DMS114 treated with DMSO at 0.1 percent for 48 hours (cell line): ENCODE measurements at regions not wholly inside any gene's neighbourhood (a gene's known extent, or its start where the extent isn't known, plus 50 kb on each side); places are given as distances from the start of the nearest gene placed in this dataset.
"Not testable (repeated sequence)": the region's sequence is repeated elsewhere in the genome, so short reads cannot be mapped to it uniquely, and the experiment has no call there.

Experiments
- DNase-seq: peaks from one replicate; lab custom pipeline; 2025; ENCODE audit not compliant: unreplicated experiment; lab: John Stamatoyannopoulos, UW

DNA sequence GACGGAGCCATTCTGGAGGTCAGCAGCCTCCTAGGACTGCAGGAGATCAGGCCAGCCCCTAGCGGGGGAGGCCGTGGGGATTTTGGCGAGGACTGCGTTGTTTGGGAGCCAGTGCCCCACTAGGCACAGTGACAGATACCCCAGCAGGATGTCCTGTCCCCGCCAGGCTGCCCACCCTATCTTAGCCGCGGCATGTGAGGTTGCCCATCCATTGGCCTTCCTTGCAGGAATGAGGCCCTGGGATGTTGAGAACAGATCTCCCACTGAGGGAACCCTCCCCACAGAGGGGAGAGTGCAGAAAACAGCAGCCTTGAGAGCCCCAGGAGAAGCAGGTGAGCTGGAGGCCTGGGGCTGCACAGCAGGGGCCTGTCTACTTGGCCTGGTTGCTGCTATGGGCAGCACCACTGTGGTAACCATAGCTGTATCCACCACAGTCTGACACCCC, 385.5 kb downstream of the TMEM121 start:
- DNase-seq, result not testable (repeated sequence)

DNA sequence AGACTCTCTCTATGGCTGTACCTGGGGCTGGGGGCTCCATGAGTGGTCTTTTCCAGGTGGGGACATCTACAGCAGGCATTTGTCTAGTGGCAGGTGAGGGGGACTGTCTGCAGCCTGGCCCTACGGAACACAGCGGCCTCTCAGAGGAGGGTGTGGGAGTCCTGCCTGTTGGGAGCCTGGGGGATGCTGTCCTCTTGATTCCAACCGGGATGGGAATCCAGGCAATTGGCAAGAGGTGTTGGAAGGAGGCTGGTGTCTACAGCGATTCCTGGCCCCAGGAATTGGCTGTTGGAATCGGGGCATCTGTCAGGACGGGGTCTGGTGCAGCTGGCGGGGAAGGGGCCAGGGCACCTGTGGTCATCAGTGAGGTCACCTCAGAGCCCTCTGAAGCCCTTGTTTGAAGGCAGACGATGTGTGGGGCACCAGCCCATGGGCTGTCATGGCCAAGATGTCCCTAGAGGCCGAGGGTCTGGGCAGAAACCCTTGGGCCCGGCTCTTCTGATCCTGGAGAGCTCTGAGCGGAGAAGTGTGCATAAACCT, 386.3 kb downstream of the TMEM121 start:
- no peak for DNase-seq

DNA sequence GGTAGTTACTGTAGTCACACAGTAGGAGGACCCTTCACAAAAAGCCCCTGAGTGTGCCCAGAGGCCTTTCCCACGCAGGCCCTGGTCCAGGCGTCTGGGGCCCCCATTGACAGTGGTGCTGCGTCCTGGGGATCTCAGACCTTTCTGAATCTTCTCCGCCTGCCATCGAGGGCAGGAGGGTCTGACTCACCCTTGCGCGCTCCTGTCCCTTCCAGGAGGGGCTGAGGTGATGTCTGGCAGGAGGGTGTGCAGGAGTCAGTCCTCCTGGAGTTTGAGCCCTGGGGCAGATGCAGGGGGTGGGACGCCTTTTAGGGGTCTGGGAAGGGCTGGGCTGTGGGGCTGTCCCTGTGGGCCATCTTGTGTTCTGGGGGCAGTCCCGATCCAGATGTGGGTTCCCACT, 386.8 kb downstream of the TMEM121 start:
- no peak for DNase-seq

DNA sequence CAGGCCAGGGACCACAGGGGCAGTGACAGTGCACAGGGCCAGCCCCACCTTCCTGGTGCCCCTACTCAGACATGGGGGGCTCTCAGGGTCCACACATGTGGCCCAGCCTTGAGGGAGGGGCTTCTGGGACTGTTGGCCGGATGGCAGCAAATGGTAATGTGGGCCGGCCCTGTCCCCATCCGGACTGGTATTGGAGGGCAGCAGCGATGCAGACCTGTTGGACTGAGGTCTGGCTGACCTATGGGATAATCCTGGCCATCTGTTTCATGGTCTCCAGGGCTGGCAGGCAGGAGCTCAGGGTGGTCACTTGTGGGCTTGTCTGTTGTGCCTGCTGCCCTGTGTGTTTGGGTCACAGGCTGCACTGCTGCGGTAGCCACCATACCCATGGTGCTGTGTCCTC, 387.5 kb downstream of the TMEM121 start:
- DNase-seq, result no peak

DNA sequence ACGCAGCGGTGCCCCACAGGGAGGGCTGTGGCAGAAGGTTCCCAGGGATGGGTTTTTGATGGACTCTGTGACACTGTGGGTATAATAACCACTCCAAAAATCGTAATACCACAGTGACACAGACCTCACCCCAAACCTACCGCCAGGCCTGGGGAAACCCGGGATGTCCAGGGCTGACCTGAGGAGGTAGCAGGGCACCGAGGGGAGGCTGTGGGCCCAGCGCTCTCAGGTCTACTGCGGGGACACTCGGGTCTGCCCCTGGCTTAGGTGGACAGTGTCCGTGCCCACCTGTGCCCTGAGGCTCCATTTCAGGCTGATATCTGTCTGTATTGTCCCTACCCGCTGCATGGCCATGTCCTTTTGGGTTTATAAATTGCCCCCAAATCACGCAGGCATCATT, 387.9 kb downstream of the TMEM121 start:
- DNase-seq, result not testable (repeated sequence)

DNA sequence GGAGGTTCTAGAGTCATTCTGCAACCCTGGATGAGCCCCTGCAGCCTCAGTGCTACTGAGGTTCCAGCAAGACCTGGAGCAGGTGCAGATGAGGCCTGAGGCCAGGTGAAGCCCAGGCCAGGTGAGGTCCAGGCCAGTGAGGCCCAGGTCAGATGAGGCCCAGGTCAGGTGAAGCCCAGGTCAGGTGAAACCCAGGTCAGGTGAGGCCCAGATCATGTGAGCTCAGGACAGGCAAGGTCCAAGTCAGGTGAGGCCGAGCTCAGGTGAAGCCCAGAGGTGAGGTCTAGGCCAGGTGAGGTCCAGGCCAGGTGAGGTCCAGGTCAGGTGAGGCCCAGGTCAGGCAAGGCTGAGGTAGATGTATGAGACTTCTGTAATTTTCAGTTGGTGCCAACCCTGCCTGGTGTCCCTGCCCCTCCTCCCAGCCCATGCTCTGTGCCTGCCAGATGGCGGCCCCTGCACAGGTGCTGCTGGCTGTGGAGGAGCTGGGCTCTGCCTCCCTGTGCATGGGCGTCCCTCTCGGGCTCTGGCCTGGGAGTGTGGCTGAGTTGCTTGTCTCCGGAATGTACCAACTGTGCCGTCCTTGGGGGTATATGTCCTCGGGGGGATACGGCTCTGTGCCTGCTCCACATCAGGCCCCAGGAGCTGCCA, 388.5 kb downstream of the TMEM121 start:
- DNase-seq, result no peak

DNA sequence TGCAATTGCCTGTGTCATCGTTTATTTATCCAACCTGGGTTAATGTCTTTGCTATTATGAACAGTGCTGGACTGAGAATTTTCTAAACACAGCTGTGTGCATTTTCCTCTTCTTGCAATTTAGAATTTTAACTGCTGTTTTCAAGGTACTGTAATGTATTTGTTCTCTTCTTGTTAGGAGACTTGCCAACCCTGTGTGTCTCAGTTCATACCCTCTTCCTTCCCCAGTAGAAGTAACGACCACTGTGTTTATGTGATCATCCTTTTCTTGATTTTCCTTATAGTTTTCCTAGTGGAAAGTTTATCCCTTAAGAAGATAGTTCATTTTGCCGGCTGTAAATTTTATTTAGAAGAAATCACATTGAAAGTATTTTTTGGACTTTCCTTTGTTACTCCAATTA, 389.2 kb downstream of the TMEM121 start:
- not testable (repeated sequence) for DNase-seq

DNA sequence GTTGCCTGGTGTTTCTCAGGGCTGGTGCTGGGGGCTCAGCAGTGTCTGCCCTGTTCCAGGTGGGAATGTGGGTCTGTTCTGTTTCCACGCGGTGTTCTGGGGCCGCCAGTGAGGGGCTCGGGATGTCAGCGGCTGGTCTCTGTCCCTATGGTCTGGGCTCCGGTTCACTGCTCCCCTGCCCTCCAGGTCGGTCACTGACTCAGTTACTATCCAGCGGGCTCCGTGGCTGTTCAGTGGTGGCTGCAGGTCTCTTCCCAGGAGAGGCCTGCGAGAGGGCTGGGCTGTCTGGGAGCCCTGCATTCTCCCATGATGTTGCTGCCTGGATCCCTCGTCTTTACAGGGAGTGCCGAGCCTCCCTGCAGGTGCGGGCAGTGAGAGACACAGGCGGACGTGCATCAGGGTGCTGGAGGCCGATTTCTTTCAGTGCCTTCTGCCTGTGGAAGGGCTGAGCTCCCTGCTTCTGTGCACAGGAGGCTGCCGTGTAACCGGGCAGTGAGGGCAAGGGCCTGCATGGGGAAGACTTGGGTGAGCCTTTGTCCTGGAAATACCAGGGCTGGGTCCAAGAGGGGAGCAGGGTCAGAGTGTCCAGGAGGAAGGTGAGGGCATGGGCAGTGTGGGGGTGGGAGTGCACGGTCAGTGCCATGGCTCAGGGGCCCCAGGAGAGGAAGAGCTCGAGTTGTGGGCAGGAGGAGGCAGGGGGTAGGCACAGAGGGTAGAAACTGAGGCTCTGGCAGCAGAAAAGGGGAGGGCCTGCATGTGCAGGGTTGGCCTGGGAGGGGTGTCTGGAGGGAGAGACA, 391.0 kb downstream of the TMEM121 start:
- not testable (repeated sequence) for DNase-seq

DNA sequence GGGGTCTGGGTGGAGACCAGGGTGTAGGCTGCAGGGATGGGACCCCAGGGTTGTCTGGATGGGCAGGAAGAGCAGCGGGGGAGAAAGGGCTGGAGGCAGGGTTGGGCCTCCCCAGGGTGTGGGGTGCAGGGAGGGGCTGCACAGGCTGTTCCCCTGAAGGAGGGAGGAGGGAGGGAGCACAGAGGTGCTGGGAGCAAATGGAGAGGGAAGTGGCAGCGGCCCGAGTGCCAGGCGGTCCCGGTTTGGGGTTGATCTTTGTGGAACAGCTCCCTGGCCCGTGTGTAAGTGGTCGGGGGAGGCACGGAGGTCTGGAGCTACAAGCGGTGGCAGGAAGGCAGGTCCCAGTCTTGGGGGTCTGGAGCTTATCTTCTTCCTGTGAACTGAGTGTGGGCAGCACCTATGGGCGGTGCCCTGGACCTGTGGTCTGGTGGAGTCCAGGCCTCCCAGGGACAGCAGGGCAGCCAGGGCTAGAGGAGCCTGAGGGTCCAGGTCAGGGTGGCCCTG, 391.6 kb downstream of the TMEM121 start:
- DNase-seq, result no peak

DNA sequence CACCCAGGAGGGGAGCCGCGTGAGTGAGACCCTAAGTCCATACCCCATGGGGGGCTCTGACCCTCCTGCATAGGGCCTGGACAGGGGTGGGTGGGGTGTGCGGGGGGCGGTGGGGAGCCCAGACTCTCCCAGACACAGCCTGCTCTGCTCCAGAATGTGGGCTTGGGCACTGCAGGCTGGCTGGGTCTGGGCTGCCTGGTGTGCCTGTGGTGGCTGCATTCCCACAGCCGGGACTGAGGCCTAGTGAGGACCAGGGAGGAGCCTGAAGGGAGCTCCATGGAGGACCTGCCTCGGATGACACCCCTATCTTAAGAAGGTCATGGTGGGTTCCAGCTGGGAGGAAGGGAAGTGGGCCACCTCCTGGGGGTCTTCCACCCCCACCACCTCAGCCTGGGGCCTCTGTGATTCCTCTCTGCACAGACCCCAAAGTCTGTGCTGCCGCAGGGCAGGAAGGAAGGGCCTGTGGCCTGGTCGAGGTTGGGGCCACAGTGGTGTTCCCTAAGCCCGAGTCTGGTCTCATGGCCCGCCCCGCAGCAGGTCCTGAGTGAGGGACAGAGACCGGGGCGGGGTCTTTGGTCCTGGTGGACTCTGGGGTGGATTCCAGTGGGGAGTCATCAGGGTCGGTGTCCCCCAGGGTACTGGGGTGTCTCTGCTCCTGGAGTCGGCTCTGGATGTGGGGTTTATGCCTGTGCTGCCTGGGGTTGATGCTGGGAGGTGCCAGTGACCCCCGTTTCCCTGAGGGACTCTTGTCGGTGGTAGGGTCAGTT, 392.3 kb downstream of the TMEM121 start:
- DNase-seq, result no peak

DNA sequence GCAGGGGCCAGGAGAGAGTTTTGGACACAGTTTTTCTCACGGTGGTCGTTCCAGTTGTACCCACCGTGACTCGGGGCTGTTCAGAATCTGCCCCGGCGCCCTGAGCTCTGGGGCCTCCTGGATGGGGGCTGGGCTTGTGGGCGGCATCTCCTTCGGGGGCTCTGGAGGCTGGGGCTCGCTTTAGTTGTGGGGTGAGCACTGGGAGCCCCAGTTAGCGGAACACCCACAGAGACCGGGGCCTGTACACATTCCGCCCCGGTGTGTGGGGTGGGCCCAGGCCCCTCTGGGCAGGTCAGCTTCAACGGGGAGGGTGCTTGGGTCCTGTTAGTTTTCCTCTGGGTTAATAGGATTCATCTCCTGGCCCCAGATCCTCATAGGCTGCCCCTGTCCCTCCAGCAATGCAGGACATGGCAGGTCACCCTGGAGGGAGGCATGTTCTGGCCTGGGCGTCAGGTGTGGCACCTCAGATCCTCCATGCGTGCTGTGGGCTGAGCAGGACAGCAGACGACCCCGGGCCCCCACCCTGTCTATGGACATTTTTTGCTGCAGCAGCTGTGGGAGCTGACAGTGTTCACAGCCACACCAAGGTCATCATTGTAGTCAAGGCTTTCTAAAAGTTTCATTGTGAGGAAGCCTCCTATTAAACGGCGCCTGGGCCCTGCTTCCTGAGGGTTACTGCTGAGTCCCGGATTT, 393.2 kb downstream of the TMEM121 start:
- DNase-seq, result no peak

DNA sequence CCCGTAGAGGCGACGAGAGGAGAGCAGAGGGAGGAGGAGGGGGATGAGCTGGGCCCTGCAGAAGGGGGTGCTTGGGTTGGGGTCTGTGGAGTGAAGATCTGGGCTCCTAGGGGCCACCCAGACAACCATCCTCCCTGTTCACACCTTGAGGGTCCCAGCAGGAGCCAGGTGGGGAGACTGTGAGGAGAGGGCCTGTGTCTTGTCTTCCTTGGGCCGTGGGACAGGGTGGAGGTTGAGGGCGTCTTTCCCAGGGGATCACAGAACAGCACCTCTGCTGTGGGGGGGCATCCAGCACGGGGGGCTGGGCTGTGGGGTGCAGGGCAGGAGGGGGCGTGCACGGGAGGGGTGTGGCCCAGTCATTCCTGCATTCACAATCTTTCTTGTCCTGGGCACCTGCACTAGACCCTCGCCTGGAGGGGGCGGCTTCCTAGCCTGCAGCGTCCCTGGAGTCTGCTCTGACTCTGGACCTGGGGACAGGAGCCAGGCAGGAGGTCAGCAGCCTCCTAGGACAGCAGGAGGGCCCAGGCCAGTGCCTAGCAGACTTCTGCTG, 393.8 kb downstream of the TMEM121 start:
- not testable (repeated sequence) for DNase-seq

DNA sequence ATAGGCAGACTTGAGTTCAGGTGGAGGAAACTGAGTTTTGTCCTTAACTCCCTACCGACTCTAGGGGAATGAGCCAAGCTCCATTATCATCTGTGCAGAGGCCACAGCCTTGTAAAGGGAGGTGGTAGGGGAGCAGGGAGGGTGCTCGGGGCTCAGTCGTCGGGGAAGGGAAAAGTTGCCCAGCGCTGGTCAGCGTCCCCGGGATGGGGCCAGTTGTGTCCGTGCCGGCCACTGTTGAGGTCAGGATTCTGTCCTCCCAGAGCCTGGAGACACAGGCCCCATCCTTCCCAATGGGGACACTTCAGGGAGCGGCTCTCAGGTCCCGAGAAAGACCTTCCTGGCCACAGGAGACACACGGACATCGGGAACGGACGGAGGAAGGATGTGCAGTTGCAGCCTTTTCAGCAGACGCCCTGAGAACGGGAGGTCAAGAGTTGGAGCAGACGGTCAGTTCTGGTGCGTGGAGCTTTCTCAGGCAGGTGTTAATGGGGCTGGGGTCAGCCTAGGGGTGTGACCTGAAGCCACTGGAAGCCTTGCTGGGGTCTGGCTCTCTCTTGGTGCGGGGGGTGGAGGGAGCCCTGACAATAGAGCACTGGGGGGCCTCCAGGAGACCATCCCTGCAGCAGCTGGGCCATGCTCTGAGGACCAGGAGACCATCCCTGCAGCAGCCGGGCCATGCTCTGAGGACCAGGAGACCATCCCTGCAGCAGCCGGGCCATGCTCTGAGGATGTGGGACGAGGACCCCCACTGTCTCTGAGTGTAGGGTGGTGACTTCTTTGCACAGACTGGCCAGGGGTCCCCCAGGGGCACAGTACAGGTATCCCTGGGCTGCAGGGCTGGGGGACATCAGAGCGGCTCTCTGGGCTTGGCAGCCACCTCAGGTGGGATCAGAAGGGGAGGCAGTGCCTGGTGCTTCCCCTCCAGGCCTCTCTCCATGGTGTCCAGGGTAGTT, 394.7 kb downstream of the TMEM121 start:
- DNase-seq, result not testable (repeated sequence)

DNA sequence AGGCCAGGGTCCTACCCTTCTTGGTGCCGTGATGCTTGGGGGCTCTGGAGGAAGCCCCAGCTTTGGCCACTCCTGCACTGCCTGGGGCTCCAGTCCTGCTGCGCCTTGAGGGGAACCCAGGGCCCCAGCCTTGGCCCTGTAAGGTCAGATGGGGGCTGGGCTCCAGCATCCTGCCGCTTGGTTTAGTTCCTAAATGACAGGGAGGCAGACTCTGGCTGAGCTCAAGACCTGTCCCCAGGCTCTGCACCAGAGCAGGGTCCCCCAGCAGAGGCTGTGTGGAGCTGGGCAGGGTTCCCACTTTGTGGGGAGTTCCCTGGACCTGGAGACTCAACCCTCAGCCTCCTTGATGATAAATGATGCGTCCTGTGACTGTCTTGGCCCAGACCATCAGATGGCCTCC, 395.4 kb downstream of the TMEM121 start:
- DNase-seq, result not testable (repeated sequence)

DNA sequence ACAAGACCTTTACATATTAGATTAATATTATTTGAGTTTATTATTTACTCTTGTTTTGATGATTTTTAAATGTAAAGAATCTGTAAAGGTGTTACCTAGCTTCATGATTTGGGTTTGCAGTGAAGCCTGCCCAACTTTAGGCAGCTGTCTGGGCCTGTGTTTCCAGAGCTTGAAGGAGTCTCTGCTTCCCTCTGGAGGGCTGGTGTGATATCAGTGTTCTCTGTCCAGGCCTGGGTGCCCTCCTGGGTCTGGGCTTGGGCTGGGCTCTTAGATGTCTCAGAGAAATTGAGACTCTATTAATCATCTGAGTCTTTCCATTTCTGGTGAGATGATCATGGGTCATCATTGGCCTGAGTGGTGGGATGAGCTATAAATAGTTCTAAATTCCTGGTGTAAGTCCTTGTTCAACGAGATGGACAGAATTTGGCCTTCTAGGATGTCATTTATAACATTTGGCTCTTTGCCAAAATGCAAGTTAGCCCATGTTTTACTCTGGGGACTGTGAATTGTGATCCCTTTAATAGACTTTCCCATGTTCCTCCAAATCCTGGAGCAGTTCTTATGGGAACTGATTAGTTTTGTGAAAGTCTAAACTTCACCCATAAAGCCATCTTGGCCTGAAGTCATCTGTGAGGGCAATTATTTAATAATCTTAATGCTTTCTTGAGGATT, 397.3 kb downstream of the TMEM121 start:
- DNase-seq, result not testable (repeated sequence)

DNA sequence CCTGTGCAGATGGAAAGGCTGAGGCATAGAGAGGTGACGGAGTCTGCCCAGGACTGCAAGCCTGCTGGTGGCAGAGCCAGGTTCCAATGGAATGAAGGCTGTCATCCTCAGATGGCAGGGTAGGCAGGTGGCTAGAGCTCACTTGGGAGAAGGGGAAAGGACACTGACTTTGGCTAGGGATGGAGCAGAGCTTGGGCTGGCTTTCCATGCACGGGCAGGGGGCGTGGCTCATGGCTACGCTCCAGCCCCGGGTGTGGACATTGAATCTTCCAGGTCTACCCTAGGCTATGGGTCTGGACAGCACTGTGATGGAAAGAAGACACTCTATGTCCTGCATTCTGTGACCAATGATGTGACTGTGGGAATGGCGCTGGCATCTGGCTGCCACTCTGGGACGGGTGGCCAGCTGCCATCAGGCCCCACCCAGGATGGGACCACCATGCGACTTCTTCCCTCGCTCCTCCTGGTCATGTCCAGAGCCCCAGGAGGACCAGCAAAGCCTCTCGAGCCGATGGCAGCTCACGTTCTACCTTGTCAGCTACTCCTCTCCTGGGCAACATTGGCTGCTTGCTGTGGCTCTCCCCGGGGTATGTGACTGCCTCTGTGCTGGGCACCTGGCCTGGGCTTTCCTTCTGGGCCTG, 398.7 kb downstream of the TMEM121 start:
- no peak for DNase-seq

DNA sequence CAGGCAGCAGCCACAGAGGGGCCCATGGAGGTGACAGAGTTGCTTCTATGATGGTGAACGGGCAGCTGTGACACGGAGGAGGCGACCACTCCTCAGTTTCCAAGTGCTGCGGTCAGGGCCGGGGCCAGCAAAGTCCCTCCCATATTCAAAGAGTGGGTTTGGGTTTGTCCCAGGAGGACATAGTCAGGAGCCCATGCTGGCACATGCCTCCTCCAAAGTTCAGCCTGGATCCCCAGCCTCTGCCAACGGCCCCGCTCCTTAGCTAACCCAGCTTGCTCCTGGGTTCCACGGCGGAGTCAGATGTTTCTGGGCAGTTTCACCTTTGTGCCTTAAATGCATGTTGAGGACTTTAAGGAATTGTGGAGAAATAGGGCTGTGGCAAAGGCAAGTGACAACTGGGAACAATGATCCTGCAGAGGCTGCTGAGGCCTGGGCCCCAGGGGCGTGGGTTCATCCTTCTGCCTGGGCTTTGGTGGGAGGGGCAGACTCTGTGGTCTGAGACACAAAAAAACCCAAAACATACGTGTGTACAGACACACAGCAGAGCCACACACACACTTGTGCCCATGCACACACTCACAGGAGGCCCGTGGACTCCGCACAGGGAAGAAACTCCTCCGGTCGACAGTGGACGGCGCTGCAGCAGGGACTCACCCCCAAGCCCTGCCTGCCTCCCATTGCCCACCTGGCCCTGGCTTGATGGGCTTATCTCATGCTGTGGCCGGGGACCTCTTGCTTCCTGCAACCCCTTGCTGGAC, 399.4 kb downstream of the TMEM121 start:
- DNase-seq, result no peak
